ENCODE measurements at regions not wholly inside any gene's neighbourhood (a gene's known extent, or its start where the extent isn't known, plus 50 kb on each side); places are given as distances from the start of the nearest gene placed in this dataset.
"Not testable (repeated sequence)": the region's sequence is repeated elsewhere in the genome, so short reads cannot be mapped to it uniquely, and the experiment has no call there.

DNA sequence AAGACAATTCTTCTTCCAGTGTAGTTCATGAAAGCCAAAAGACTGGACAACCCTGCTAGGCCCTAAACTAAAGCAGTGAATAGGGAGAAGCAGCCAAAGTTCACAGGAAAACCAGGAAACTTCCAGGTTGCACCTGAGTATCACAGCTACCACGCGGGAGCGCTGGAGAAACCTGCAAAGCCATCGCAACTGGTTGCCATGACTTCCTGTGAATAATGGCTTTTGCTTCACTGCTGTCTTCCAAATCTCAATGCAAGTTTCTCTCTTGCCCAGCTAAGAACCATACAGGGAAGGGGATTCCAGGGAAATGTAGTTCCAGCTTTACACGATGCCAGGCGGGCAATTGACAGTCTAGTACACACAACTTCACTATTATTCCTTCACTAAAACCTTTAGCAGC lies 114.1 kb downstream of the GXYLT1 start:
- H2AFZ ChIP-seq (ENCODE audit: low read length, unreplicated experiment) = no peak overlapping the region
- no peaks in the 10 kb centered on the region for H3K36me3 ChIP-seq (ENCODE audit: insufficient read depth, low read length)
- no peaks in the 10 kb centered on the region for H3K4me1 ChIP-seq (ENCODE audit: control insufficient read depth, insufficient read depth, low read length, unreplicated experiment)
- peaks cover 21% of the 10 kb centered on the region for H3K27me3 ChIP-seq (ENCODE audit: insufficient read depth, low read length)
- no peaks in the 10 kb centered on the region for H3K79me2 ChIP-seq (ENCODE audit: control insufficient read depth, insufficient read depth, low read length, unreplicated experiment)
- H3K27ac ChIP-seq (ENCODE audit: low read depth, low read length) = no peak overlapping the region
- no peak overlapping the region for H3K4me3 ChIP-seq (ENCODE audit: low read depth, low read length)

DNA sequence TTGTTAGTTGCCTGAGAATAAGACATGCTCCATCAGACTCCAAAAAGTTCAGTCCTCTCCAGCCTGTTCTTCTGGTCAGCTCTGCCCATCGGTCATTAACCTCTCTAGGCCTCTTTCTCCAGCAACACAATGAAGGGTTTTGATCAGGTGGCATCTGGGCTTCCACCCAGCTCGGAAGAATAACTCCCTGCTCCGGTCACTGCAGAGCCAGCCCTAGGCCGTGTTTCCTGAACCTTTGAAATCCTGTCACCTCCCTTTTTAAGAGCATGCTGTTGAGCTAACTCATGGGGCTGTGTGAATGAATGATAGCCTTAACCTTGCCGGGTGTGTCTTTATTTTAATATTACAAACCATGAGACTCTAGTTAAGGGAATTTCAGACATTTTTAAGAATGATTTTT lies 117.1 kb downstream of the GXYLT1 start:
- H3K27me3 ChIP-seq (ENCODE audit: insufficient read depth, low read length) = peaks cover 15% of the 10 kb centered on the region; the same call in 1 of the 2 replicates
- H3K36me3 ChIP-seq (ENCODE audit: insufficient read depth, low read length) = no peaks in the 10 kb centered on the region
- no peak overlapping the region for H3K4me3 ChIP-seq (ENCODE audit: low read depth, low read length)
- no peaks in the 10 kb centered on the region for H3K79me2 ChIP-seq (ENCODE audit: control insufficient read depth, insufficient read depth, low read length, unreplicated experiment)
- H3K4me1 ChIP-seq (ENCODE audit: control insufficient read depth, insufficient read depth, low read length, unreplicated experiment) = no peaks in the 10 kb centered on the region
- H2AFZ ChIP-seq (ENCODE audit: low read length, unreplicated experiment) = no peak overlapping the region
- H3K27ac ChIP-seq (ENCODE audit: low read depth, low read length) = no peak overlapping the region

DNA sequence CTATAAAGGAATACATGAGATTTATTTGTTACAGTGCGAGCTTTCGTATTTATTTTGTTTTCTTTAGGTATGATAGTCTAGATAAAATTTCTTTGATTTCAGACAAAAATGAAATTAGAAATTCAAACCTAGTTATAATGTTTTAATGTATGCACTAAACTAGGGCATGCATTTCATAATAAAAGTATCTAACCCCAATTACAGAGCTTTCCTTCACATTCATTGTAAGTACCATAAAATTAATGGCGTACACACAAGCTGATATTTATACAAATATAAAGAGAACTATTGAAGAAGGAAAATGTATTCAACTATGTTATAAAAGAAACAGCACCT lies 120.2 kb downstream of the GXYLT1 start:
- Histone ChIP-seq H3K27me3 (ENCODE audit: insufficient read depth, low read length) (peaks cover 13% of the 10 kb centered on the region; the same call in 1 of the 2 replicates), H3K36me3 (ENCODE audit: insufficient read depth, low read length) (no peaks in the 10 kb centered on the region), H3K4me1 (ENCODE audit: control insufficient read depth, insufficient read depth, low read length, unreplicated experiment) (no peaks in the 10 kb centered on the region), H3K27ac (ENCODE audit: low read depth, low read length) (no peak overlapping the region), H2AFZ (ENCODE audit: low read length, unreplicated experiment) (no peak overlapping the region), H3K79me2 (ENCODE audit: control insufficient read depth, insufficient read depth, low read length, unreplicated experiment) (no peaks in the 10 kb centered on the region), H3K4me3 (ENCODE audit: low read depth, low read length) (peak overlapping the region; percentile 71)

DNA sequence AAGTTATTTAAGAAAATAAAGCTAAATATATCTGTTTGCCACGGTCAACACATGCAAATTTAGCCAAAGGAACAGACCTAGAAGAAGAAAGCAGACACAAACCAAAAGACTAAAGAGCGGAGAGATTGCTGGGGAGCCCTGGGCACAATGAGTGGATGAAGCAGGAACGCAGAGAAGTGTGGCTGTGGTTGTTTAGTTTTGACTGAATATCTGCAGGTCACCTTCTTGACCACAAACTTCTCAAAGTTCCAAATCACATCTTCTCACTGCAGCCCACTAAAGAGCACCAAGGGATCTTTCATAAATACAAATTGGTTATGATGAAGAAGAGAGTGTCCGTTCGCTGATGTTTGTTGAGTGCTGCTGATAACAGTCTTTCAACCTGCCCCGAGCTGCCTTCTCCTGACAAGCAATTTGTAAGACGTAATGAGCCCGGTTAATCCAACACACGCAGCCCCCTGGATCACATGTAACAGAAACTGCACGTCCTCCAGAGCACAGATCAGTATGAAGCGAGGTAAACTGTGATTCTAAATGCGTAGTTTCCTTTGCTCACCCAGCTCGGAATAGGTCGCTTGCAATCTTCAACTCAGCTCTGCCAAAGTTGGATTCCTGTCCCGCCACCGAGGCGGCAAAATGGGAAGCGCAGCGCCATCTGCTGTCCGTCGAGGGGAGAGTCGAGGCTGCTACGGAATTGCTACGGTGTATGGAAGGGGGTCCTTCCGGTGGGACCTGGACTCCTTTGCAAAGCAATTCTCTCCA lies 120.8 kb downstream of the GXYLT1 start:
- Histone ChIP-seq H2AFZ (ENCODE audit: low read length, unreplicated experiment) (peak overlapping the region; percentile 78), H3K27me3 (ENCODE audit: insufficient read depth, low read length) (peaks cover 13% of the 10 kb centered on the region; the same call in 1 of the 2 replicates), H3K27ac (ENCODE audit: low read depth, low read length) (no peak overlapping the region), H3K36me3 (ENCODE audit: insufficient read depth, low read length) (no peaks in the 10 kb centered on the region), H3K4me3 (ENCODE audit: low read depth, low read length) (peak overlapping the region; percentile 71), H3K79me2 (ENCODE audit: control insufficient read depth, insufficient read depth, low read length, unreplicated experiment) (no peaks in the 10 kb centered on the region), H3K4me1 (ENCODE audit: control insufficient read depth, insufficient read depth, low read length, unreplicated experiment) (no peaks in the 10 kb centered on the region)

DNA sequence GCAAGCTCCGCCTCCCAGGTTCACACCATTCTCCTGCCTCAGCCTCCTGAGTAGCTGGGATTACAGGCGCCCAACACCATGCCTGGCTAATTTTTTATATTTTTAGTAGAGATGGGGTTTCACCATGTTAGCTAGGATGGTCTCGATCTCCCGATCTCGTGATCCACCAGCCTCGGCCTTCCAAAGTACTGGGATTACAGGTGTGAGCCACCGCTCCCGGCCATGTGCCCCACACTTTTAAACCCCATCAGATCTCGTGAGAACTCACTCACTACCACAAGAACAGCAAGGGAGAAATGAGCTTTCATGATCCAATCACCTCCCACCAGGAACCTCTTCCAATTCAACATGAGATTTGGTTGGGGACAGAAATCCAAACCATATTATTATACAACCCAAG lies 122.7 kb downstream of the GXYLT1 start:
- H3K27me3 ChIP-seq (ENCODE audit: insufficient read depth, low read length) = peaks cover 13% of the 10 kb centered on the region; the same call in 1 of the 2 replicates
- H3K79me2 ChIP-seq (ENCODE audit: control insufficient read depth, insufficient read depth, low read length, unreplicated experiment); H2AFZ ChIP-seq (ENCODE audit: low read length, unreplicated experiment); H3K4me1 ChIP-seq (ENCODE audit: control insufficient read depth, insufficient read depth, low read length, unreplicated experiment); H3K36me3 ChIP-seq (ENCODE audit: insufficient read depth, low read length); H3K27ac ChIP-seq (ENCODE audit: low read depth, low read length); H3K4me3 ChIP-seq (ENCODE audit: low read depth, low read length): not testable (repeated sequence)

DNA sequence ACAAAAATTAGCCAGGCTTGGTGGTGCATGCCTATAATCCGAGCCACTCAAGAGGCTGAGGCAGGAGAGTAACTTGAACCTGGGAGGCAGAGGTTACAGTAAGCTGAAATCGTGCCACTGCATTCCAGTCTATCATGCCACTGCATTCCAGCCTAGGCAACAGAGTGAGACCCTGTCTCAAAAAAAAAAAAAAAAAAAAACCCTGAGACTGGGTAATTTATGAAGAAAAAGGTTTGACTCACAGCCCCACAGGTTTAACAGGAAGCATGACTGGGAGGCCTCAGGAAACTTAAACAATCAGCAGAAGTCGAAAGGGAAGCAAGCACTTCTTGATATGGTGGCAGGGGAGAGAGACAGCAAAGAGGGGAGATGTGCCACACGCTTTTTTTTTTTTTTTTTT lies 123.2 kb downstream of the GXYLT1 start:
- no peaks in the 10 kb centered on the region for H3K79me2 ChIP-seq (ENCODE audit: control insufficient read depth, insufficient read depth, low read length, unreplicated experiment)
- H3K4me1 ChIP-seq (ENCODE audit: control insufficient read depth, insufficient read depth, low read length, unreplicated experiment) = no peaks in the 10 kb centered on the region
- no peaks in the 10 kb centered on the region for H3K36me3 ChIP-seq (ENCODE audit: insufficient read depth, low read length)
- H2AFZ ChIP-seq (ENCODE audit: low read length, unreplicated experiment) = no peak overlapping the region
- no peak overlapping the region for H3K4me3 ChIP-seq (ENCODE audit: low read depth, low read length)
- H3K27me3 ChIP-seq (ENCODE audit: insufficient read depth, low read length) = peaks cover 13% of the 10 kb centered on the region; the same call in 1 of the 2 replicates
- no peak overlapping the region for H3K27ac ChIP-seq (ENCODE audit: low read depth, low read length)

DNA sequence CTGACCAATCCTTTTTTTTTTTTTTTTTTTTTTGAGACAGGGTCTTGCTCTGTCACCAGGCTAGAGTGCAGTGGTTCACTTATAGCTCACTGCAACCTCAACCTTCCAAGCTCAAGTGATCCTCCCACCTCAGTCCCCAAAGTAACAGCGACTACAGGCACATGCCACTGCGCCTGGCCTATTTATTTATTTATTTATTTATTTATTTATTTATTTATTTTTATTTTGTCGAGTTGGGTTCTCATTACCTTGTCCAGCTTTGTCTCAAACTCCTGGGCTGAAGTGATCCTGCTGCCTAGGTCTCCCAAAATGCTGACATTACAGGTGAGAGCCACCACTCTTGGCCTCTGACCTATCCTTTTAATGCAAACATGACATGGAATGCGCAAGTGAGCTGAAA lies 124.4 kb downstream of the GXYLT1 start:
- peaks cover 13% of the 10 kb centered on the region; the same call in 1 of the 2 replicates for H3K27me3 ChIP-seq (ENCODE audit: insufficient read depth, low read length)
- no peak overlapping the region for H3K4me3 ChIP-seq (ENCODE audit: low read depth, low read length)
- no peaks in the 10 kb centered on the region for H3K79me2 ChIP-seq (ENCODE audit: control insufficient read depth, insufficient read depth, low read length, unreplicated experiment)
- H3K4me1 ChIP-seq (ENCODE audit: control insufficient read depth, insufficient read depth, low read length, unreplicated experiment) = no peaks in the 10 kb centered on the region
- H2AFZ ChIP-seq (ENCODE audit: low read length, unreplicated experiment) = no peak overlapping the region
- H3K36me3 ChIP-seq (ENCODE audit: insufficient read depth, low read length) = no peaks in the 10 kb centered on the region
- no peak overlapping the region for H3K27ac ChIP-seq (ENCODE audit: low read depth, low read length)

DNA sequence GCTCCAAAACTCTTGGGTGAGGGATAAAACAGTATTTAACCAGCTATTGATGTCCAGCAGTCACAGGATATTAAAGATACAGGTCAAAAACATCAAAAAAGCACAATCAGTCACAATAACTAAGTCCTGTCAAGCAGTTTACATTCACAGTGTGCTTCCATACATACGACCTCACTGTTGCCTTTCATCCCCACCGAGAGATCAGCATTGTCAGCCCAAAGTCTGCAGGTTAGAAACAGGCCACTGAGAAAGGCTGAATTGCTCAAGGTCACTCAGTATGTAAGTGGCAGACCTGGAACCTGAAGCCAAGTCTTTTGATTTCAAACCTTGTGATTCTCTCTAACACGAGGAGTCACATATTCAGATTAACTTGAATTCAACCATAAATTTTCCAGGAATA lies 124.9 kb downstream of the GXYLT1 start:
- Histone ChIP-seq H3K4me3 (ENCODE audit: low read depth, low read length) (no peak overlapping the region), H3K4me1 (ENCODE audit: control insufficient read depth, insufficient read depth, low read length, unreplicated experiment) (no peaks in the 10 kb centered on the region), H3K27me3 (ENCODE audit: insufficient read depth, low read length) (peaks cover 13% of the 10 kb centered on the region; the same call in 1 of the 2 replicates), H2AFZ (ENCODE audit: low read length, unreplicated experiment) (no peak overlapping the region), H3K36me3 (ENCODE audit: insufficient read depth, low read length) (no peaks in the 10 kb centered on the region), H3K79me2 (ENCODE audit: control insufficient read depth, insufficient read depth, low read length, unreplicated experiment) (no peaks in the 10 kb centered on the region), H3K27ac (ENCODE audit: low read depth, low read length) (no peak overlapping the region)

DNA sequence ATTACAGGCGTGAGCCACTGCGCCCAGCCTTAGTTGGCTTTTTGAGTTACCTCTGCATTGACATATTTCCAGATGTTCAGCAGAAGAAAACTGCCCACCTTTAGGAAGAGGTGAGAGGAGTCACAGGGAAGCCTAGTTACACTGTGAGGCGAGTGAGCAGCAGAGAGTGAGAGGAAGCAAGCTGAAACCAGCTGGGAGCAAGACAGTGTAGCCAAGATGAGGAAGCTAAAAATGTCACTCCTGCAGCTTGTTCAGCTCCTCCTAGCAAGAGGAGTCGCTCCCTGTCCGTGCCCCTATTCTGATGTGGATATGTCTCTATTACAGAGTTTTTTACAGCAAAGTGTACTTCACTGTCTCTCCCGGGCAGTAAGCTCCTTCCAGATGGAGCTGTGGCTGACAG lies 127.6 kb downstream of the GXYLT1 start:
- no peaks in the 10 kb centered on the region for H3K36me3 ChIP-seq (ENCODE audit: insufficient read depth, low read length)
- no peak overlapping the region for H2AFZ ChIP-seq (ENCODE audit: low read length, unreplicated experiment)
- no peaks in the 10 kb centered on the region for H3K79me2 ChIP-seq (ENCODE audit: control insufficient read depth, insufficient read depth, low read length, unreplicated experiment)
- H3K27me3 ChIP-seq (ENCODE audit: insufficient read depth, low read length) = peaks cover 1% of the 10 kb centered on the region; the same call in 1 of the 2 replicates
- no peaks in the 10 kb centered on the region for H3K4me1 ChIP-seq (ENCODE audit: control insufficient read depth, insufficient read depth, low read length, unreplicated experiment)
- no peak overlapping the region for H3K4me3 ChIP-seq (ENCODE audit: low read depth, low read length)
- H3K27ac ChIP-seq (ENCODE audit: low read depth, low read length) = no peak overlapping the region

DNA sequence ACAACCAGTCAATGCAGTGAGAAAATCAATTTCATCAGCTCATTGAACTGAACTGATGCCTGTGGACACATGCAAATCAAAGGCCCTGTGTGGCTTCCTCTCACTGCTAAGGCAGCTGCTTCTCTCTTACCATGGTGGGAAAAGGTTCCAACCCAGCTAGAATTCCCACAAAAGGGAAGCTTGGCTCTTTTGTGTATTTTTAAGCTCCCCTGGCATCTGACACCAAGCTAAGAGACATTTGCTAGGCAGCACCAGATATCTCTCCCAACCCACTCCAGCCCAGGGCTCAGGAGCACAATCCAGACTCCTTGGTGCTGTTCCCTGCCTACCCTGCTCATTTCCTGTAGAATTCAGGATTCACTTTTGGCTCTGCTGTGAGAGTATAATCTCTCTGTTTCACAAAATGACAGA lies 129.6 kb downstream of the GXYLT1 start:
- Histone ChIP-seq H3K4me1 (ENCODE audit: control insufficient read depth, insufficient read depth, low read length, unreplicated experiment) (no peaks in the 10 kb centered on the region), H2AFZ (ENCODE audit: low read length, unreplicated experiment) (no peak overlapping the region), H3K27ac (ENCODE audit: low read depth, low read length) (no peak overlapping the region), H3K4me3 (ENCODE audit: low read depth, low read length) (no peak overlapping the region), H3K79me2 (ENCODE audit: control insufficient read depth, insufficient read depth, low read length, unreplicated experiment) (no peaks in the 10 kb centered on the region), H3K27me3 (ENCODE audit: insufficient read depth, low read length) (peaks cover 6% of the 10 kb centered on the region; the same call in 1 of the 2 replicates), H3K36me3 (ENCODE audit: insufficient read depth, low read length) (no peaks in the 10 kb centered on the region)

DNA sequence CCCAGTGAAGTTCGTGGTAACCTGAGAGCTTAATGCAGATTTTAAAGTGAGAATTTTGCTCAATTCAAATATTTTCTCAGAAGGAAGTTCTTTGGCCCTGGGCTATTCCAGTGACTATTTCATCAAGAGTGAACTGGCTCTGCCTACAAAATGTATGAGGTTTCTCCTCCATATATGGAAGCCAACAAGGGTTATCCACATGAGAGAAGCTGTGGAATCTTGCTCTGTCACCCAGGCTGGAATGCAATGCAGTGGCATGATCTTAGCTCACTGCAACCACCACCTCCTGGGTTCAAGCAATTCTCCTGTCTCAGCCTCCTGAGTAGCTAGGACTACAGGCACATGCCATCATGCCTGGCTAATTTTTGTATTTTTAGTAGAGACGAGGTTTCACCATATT lies 132.2 kb downstream of the GXYLT1 start:
- not testable (repeated sequence) for H2AFZ ChIP-seq (ENCODE audit: low read length, unreplicated experiment); H3K36me3 ChIP-seq (ENCODE audit: insufficient read depth, low read length); H3K4me1 ChIP-seq (ENCODE audit: control insufficient read depth, insufficient read depth, low read length, unreplicated experiment); H3K79me2 ChIP-seq (ENCODE audit: control insufficient read depth, insufficient read depth, low read length, unreplicated experiment); H3K27ac ChIP-seq (ENCODE audit: low read depth, low read length); H3K27me3 ChIP-seq (ENCODE audit: insufficient read depth, low read length); H3K4me3 ChIP-seq (ENCODE audit: low read depth, low read length)

All from ACC112 (cell line).